LoVo (cell line): ENCODE measurements at regions not wholly inside any gene's neighbourhood (a gene's known extent, or its start where the extent isn't known, plus 50 kb on each side); places are given as distances from the start of the nearest gene placed in this dataset.

Experiments
- DNase-seq: peaks from one replicate; pipeline ENCODE4 v3.0.0-alpha.2; 2016; ENCODE audit warnings: low spot score

DNA sequence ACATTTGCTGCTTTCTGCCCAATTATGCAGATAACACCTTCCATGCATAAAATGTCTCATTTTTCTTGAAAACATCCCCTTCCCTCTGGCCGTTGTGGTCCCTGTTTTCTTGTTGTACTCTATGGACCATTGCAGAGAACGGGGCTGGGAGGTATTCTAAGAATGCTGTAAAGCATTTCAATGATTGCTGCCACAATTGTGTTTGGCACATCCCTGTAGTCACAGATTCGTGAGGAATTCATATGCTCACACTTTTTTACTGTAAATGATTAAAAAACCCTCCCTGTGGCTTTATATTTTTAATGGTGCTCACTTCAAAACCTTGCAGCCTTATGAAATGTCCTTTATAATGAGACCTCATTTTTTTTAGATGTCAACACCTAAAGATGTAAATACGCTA, 207.2 kb upstream of the GBE1 start:
- no peak for DNase-seq

DNA sequence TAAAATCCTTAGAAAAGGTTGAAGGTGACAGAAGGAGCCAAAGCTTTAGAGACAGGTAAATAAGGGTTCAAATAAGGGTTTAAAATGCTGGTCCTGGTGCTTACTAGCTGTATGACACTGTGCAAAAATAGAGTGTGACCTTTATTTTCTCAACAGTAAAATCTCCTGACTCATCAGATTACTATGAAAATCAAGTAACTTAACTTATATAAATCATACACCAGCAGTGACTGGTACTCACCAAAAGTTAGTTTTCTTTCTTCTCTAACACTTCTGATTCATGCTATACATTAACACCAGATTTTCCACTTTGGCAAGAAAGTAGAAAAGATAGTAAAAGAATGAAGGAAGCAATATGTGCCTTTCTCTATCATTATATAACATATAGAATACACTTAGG, 205.9 kb upstream of the GBE1 start:
- DNase-seq: no peak

DNA sequence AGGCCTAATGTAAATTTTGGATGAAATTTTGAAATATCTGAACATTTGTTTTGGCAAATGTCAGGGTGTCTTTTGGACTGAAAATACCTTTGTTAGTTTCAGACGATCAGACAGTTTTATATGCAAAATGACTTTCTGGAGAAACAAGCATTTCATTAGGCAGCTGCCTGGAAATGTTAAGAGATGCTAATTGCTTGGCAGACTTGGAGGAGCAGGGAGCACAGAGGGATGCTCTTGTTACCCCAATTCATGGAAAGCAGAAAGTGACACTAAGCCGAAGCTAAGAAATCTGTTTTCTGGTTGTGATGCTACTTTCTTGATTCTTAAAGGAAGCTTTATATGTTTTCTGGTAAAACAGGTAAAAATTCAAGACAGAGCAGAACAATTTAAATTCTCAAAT, 204.3 kb upstream of the GBE1 start:
- no peak for DNase-seq

DNA sequence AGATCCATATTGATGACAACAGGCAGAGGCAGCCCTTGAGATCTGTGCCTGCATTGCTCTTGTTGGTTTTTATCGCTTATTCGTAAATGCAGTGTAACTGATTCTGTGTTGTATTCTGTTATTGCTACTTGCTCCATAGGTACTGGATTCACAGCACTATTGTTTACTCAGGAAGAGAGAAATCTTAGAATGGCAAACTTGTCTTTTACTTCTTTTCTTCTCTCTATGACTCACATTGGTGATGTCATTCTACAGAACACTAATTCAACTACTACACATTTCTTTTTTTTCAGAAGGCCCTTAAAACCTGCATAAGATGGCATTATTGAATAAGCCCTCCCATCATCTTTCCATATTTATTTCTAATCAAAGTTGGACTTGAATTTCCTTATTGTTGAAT, 201.0 kb upstream of the GBE1 start:
- no peak for DNase-seq

DNA sequence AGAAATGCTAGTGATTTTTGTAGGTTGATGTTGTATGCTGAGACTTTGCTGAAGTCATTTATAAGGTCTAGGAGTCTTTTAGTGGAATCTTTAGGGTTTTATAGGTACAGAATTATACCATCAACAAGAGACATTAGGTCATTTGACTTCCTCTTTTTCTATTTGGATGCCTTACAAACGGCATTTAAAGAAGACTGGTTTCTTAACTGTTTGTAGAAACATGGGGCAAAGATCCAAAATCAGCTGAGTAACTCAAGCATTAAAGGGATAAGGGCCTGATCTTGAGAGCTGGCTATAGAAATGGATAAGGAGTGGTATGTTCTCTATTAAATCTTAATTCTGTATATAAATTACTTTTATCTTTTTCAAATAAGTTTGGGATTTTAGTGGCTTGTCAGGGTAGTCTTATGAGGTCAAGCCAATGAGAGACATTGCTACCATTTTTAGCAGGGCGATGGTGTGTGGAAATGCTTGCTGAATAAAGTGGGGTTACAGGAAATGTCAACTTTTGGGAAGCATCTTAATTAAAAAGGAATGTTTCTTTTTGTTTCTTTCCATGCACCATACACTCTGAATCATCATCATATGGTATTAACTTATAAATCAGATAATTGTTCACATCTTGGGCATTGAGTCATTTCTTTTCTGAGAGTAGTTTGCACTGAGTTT, 197.7 kb upstream of the GBE1 start:
- no peak for DNase-seq

DNA sequence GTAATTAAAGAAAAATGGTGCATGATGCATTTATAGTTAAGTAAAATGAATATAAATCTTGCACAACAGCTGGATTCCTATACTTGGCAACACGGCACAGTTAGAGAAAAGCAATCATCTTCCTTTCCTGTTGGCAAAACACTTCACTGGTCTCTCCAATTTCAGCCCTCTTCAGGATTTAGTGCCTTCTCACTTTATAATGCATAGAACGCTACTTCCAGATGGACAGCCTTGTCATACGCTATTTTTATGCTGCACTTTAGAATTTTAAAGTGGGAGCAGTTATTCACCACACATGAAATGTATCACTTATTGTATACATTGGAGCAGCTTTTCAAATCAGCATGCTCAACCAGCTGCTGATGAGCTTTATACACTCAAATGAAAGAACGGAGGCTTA, 194.4 kb upstream of the GBE1 start:
- no peak for DNase-seq

DNA sequence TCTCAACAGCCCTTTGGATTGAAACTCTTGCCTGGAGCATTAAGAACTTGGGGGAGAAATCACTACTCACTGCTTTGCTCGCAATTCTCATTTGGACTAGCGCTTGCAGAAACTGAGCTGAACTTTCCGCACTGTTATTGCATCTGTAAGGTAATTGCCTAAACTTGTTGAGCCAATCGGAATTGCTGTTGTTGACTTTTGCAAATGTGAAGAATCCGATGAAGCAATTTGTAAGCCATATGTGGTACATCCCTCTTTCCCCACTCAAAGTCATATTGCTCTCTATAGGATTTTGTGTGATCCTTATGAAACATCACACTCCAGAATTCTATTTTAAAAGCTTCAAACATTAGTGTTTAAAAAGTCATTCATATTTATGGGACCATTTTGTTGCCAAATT, 191.7 kb upstream of the GBE1 start:
- no peak for DNase-seq

DNA sequence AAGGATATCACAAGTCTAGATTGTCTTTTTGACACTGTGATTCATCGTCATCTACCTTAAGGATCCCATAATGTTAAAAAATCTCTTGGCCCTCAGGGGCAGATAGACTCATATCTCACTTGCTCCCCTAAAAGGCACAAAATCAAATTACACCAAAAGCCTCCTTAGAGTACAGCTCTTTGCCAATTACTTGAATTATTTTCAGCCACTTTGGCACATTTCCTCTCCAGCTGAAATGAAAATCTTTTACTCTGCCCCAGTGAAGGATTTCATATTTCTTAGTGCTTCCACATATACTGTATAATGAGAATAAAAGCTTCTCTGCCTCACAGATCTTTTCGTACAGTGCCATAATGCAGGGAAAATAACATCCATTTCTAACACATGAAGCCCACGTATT, 190.7 kb upstream of the GBE1 start:
- DNase-seq: no peak

DNA sequence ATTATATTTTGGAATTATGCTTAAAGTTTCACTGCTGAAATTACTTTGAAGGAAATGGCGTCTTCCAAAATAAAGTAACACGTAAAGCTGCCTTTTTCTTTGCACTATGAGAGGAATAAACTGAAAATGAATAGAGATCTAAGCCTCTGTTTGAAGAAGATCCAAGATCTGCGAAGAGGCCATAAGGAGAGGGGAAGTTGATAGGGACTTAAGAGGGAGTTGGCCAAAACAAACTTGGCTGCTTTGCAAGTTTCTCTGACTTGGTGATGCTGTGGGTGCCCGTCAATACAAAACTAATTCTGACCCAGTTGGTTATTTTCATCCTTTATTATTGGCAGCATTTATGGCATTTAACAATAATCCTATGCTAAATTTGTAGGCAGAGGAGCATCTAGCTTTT, 190.2 kb upstream of the GBE1 start:
- DNase-seq: no peak

DNA sequence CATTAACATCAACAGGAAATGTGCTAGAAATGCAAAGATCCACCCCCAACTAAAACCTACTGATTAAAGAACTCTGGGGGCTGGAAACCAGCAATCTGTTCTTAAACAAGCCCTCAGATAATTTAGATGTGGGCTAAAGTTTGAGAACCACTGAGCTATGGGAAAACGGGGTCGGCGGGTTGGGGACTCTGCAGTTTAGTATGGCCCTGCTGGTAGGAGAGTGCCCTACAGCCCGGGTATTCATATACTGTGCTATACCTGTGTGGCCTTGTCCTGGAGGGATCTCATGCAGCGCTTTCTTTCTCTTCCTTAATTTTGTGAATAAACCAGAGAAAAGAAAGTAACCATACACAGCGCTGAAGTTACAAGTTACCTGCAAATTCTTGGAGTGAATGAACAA, 189.7 kb upstream of the GBE1 start:
- no peak for DNase-seq

DNA sequence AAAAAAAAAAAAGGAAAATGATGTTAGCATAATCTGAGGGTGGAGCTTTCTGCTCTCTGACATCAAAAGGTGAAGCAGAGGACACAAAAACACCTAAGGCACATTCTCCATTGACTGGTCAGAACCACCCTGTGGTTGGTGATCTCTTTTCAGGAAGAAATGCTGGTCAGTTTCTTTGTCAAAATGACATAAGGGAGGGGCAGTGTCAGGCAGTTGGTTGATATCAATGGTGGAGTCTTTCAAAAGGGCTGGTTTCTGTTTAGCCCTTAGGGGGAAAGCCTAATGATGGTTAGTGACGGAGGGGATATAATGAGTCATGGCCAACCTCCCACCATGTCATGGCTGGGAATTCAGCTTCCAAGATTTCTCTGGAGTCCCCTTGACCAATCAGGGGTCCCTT, 185.9 kb upstream of the GBE1 start:
- DNase-seq: no peak

DNA sequence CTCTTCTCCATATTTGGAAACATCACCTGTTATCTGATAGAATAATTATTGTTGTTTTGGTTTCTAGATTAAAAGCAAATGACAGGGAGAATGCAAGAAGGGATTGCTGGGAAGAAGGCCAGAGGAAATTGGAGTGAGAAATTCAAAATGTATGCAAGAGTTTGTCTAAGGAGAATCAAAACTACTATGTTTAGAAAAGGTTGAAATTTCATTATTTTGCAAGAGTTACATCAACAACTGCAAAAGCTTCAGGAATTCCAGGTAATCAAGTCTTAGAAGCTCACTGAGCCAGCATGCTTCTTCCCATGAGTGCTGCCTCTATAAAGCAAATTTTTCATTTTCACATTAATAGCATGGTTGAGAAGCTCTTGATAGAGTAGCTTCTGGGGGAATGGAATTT, 177.2 kb upstream of the GBE1 start:
- no peak for DNase-seq

DNA sequence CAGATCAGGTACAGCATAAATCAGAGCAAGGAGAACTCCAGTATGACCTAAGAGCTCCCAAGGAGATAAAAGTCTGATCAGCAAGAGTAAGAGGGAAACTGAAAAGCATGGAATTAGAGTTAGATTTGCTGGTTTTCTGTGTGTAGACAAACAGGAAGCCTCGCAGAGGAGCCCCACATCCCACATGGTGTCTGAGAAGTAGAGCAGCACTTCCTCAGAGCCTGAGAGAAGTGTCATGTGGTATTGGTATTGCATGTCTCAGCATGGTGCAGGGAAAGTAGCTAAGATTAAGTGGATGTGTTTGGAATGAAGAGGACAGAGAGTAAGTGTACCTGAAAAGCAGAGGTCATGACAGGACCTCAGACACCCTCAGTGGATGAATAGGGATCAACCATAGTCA, 175.4 kb upstream of the GBE1 start:
- DNase-seq: no peak

DNA sequence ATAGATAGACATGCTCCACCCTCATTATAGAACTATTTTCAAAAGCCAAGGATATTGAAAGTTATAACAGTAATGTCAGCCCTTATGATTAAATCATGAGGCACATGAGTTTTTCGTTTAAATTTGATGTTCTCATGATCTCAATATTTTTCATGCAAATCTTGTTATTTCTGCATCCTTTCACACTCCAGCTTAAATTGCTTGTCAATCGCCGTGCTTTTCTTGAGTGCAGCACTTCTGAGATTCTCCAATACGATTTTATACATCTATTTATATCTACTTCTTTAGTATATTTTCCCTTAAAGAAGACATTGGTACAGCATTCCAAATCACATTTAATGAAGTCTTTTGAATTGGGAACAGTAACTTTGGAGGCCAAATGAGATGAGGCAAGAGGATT, 171.2 kb upstream of the GBE1 start:
- DNase-seq: no peak

DNA sequence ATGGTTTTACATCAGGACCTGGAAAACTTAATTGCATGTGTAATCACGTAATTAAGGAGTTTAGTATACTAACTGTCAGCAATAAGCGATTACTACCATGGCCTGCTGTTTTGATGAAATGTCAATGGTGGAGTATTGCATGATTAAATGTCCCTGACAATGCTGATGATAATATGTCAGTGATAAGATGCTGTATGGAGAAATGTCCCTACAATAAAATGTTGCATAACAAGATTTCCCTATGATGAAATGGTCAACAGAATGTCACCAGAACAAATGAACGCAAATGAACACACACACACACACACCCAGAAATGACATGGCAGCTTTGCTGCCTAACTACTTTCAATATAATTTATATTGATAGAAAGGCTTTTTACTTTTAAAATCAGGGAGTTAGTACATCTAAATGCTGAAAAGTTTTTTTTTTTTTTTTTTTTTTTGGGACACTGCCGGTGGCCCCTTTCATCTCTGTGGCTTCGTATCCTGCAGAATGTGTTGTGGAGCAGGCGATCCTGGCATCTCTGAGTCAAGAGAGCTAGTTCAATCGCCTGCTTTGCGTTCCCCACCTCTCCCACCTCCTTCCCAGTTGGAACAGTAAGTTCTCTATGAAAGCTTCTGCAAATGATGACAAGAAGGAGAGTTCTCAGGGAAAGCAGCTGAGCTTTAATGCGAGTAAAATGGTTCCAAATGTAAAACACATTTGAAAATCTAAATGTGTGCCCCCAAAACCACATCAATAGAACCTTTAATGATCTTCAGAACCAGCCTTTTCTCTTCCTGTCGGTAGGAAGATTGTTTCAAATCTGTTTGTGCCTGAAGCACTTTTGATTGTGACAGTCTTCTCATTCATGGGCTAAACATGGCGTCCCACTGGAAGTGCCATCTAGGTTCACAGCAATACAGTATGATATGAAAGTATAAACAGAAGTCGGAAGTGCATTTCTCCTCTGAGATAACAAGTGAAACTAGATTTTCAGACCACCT, 170.1 kb upstream of the GBE1 start:
- DNase-seq: no peak

DNA sequence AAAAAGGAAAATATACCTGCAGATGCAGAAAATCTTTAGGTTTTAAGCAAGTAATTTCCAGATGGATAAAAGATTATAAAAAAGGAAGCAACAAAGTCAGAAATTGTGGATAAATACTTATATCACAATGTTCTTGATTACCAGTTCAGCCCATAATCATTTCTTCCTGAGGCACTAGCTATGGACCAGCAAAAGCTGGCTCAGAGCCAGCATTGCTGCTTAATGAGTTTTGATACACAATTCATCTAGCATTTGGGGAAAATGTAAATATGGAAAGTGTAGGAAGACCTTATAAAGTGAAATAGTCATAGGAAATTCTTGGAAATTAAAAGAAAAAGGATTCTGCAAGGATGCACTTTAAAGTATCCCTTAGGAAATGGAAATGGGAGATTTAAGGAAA, 168.3 kb upstream of the GBE1 start:
- no peak for DNase-seq

DNA sequence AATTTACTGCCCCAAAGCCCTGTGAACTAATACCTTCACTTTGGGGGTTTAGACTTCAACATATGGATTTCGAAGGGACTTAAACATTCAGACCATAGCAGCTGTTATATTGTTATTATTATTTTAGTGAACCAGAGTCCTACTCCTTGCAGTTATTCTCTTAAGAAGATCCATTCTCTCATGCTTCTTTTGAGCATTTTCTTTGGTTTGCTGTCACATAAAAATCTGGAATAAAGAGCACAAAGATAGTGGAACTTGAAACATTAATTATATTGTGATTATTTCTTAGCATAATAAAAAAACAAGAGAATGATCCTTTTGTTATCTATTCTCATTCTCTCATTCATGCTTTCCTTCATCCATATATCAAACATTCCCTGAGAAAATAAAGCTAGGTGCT, 166.4 kb upstream of the GBE1 start:
- no peak for DNase-seq

DNA sequence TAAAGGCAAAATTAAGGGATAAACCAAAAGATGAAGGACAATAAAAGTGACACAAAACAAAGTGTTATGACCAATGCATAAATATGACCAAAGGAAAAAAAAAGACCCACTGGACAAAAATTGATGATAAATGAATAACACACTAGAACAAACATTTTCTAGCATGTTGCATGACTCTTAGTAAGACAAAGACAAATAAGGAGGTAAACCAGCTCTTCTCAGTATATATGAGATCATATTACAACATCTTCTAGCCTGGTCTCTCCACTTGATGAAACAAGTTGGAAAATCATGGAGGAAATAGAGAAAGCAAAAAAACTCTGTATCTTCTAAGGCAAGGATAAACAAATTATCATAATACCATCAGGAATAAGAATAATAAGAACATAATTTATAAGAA, 163.9 kb upstream of the GBE1 start:
- no peak for DNase-seq

DNA sequence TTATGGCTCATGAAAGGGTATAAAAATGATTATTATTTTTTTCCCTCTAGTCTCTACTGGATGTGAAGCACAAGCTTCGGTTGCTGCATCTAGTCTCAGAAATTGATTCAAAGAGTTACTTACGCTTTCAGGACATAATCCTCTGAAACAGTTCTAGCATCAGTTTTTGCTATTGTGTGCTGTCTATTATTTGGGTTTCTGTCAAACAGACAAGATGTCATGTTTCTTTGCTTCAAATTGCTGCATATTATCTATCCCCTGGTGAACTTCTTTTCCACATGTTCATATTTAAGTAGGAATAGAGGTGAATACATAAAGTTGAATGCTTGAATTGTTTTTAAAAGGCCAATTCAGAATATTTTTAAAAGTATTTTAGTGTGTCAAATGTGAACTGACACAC, 161.6 kb upstream of the GBE1 start:
- no peak for DNase-seq

DNA sequence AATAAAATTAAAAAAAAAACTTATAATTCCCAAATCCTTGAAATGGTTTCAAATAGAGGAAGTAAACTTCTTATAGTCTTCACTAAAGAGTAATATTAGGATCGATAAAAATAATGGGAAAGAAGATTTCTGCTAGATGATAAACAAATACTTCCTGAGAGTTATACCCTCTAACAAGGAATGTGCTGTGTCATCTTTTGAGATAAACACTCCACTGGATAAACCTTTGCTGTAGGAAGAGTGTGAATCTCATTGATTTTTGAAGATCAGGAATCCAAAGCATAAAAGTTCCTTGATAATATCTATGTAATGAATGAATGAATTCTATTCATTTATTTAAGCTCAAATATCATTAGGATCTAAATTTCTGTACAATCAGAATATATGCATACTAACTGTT, 161.0 kb upstream of the GBE1 start:
- DNase-seq: no peak

DNA sequence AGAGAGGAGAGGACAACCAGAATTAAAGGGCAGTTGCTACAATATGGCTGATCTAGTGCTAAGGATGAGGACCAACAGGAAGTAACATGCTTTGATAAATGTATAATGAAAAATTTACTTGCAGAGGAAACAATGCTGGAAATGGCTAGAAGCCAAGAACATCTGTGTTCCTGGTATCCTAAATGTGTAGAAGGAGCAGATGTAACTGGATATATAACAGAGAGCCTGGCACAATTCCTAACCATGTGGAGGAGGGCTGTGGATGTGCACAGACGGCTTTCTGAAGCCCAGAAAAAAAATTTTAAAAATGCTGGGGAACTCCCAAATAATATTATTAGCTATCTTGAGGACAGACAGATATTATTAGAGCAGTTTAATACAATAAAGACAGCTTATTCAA, 159.4 kb upstream of the GBE1 start:
- DNase-seq: no peak

DNA sequence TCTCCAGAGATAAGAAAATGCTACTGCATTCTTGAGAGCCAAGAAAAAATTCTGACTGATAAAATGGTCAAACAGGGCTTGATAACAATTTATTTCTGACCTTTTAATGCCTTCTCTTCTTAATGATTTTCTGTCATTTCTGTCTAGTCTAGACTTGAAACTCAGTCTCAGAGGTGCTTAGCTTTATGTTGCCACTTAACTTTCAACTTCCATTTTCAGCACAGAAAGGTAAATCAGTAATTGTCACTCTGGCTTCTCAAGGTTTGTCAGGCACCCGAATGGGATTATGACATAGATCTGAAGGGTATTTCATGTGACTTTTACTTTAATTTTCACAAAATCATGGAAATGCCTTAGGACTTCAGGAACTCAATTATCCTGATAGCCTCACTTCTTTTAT, 155.4 kb upstream of the GBE1 start:
- DNase-seq: no peak

DNA sequence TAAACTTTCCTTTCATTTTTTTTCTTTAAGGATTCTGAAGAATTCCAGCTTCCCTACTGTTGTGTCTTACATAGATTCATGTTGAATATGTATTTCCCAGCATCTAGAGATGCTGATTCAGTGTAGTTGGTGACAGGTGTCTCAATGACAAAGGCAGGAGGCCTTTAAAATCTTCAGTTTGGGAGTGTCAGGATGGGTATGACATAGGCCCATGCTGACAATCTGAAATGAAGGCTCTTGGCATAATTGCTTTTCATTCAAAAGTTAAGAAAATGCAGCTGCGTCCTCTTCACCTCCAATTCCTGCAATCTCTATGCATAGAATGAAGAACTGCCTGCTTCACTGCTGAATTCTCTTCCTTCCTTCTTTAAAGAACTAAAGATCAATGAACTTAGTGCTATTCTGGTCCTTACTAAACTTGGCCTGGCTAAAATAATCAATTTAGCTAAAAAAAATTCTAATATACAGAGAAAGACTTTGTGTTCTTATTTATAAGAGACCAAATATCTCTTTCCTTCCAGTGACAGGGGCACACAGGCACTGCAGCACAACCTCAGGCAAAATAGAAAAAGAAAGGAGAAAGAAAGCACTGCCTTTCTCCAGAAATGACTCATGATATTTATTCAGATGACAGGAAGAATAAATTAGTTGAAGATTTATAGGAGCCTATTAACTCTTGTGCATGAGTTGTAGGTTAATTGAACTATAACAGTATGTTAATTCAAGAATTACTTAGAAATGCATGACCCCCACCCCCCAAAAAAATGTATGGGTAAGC, 152.6 kb upstream of the GBE1 start:
- DNase-seq: no peak
